AG10803 (cell line): ENCODE measurements at regions not wholly inside any gene's neighbourhood (a gene's known extent, or its start where the extent isn't known, plus 50 kb on each side); places are given as distances from the start of the nearest gene placed in this dataset.

Experiments used
- DNase-seq: peaks from one replicate; pipeline ENCODE4 v3.0.0; 2010; ENCODE audit warnings: low read depth
- H3K4me3 ChIP-seq: 2 replicates; pipeline ENCODE4 v1.5.1; 2011; ENCODE audit warnings: mild to moderate bottlenecking, low read length, control low read depth
- TF ChIP-seq, protein P1 (sequence below): conservative IDR thresholded peaks from 2 replicates; pipeline ENCODE4 v1.5.1; 2011; ENCODE audit warnings: mild to moderate bottlenecking, low read length, control low read depth, inconsistent platforms

- no peak for DNase-seq
- TF ChIP-seq, protein P1, sequence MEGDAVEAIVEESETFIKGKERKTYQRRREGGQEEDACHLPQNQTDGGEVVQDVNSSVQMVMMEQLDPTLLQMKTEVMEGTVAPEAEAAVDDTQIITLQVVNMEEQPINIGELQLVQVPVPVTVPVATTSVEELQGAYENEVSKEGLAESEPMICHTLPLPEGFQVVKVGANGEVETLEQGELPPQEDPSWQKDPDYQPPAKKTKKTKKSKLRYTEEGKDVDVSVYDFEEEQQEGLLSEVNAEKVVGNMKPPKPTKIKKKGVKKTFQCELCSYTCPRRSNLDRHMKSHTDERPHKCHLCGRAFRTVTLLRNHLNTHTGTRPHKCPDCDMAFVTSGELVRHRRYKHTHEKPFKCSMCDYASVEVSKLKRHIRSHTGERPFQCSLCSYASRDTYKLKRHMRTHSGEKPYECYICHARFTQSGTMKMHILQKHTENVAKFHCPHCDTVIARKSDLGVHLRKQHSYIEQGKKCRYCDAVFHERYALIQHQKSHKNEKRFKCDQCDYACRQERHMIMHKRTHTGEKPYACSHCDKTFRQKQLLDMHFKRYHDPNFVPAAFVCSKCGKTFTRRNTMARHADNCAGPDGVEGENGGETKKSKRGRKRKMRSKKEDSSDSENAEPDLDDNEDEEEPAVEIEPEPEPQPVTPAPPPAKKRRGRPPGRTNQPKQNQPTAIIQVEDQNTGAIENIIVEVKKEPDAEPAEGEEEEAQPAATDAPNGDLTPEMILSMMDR = no peak
- no peak overlapping the region for H3K4me3 ChIP-seq
These were observed 51.4 kb upstream of the CHMP2B start for GRCh38 chr3:87175732-87176131.

DNA sequence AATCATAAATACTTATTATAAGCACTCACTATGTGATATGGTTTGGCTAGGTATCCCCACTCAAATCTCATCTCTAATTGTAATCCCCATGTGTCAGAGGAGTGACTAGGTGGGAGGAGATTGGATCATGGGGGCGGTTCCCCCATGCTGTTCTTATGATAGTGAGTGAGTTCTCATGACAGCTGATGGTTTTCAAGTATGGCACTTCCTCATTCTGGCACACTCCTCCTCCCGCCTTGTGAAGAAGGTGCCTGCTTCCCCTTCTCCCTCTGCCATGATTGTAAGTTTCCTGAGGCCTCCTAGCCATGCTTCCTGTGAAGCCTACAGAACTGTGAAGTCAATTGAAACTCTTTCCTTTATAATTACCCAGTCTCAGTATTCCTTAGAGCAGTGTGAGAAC lies 53.3 kb upstream of the CHMP2B start:
- no peak for DNase-seq
- TF ChIP-seq, protein P1 = no peak
- no peak overlapping the region for H3K4me3 ChIP-seq

DNA sequence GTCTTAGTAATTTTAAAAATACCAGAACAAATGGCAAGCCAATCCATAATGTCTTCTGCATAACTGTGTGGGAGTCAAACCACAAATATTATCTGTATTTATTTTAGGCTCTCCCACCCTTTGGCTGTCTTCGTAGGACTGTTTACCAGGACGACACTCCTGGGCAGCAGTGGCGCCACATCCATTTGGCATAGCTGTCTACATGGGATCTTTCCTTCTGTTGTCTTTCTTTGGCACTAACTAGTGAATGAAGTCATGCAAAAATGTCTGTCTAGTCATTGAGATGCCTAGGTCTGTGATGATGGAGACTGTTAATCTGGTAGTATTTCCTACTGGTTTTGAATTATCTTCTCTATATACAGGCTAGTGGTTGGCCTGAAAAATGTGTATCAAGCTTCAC lies 54.0 kb upstream of the CHMP2B start:
- TF ChIP-seq, protein P1 = no peak
- DNase-seq = peak; percentile 8
- no peak overlapping the region for H3K4me3 ChIP-seq

DNA sequence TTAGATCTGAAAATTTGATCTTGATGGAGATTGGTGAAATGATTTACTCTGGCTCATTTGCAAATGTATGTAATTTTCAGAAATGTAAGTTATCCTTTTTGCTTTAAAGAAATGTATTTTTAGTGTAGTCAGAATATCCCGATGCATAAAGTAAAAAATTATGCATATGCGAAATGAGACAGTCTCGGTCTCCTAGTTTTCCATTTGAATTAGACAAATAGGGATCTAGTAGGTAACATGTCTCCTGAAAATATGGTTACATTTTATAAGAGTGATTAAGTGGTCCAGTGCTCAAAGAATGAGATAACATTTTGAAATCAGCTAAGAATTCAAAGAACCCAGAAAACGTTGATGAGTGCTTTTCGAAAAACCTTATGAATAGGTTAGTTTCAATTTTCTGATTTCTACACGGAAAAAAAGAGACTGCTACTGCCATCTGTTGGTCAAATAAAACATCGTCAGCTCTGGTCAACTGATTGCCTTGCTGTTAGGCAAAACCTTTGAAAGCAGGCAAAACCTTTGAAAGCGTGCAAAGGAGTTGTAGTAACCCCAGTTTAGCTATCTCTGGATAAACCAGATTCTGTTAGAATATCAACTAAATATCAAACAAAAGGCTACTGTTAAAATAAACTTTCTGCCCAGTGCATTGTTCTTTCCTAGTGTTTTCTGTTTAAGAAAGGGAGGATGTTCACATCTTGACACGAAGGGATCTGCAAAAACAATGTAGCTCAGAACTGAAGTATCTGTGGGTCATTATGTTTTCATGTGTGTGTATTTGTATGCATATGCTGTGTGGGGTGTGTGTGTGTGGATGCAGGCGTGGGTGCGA lies 59.3 kb upstream of the CHMP2B start:
- DNase-seq = peak; percentile 54
- H3K4me3 ChIP-seq = peak overlapping the region; percentile 50
- TF ChIP-seq, protein P1 = peak; percentile 81

DNA sequence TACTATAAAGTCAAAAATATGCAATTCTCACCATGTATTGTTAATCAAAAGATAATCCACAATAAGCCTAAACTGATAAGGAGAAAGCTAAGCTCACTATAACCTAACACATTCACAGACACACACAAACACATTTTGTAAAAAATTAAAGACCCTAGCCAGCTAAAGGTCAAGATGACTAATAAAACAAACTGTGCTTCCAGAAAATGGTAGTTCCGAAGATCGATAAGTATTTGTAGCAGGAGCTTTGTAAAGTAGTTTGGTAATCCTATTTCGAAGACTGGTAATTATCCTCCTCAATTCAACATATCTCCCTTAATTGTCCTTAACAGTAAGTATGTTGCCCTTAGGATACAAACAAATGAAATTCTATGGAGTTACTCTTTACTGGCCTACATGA lies 62.9 kb upstream of the CHMP2B start:
- no peak for DNase-seq
- no peak overlapping the region for H3K4me3 ChIP-seq
- TF ChIP-seq, protein P1 = no peak

GRCh38 chr3:87161851-87162250 lies 65.3 kb upstream of the CHMP2B start:
- no peak overlapping the region for H3K4me3 ChIP-seq
- TF ChIP-seq, protein P1 = no peak
- no peak for DNase-seq

GRCh38 chr3:87161417-87161816 lies 65.7 kb upstream of the CHMP2B start:
- TF ChIP-seq, protein P1 = no peak
- no peak for DNase-seq

More at GRCh38 chr3:87161417-87161816, 65.7 kb upstream of the CHMP2B start:
- no peak overlapping the region for H3K4me3 ChIP-seq
